NCI-H146 treated with DMSO at 0.1 percent for 48 hours (cell line): ENCODE measurements at regions not wholly inside any gene's neighbourhood (a gene's known extent, or its start where the extent isn't known, plus 50 kb on each side); places are given as distances from the start of the nearest gene placed in this dataset.
A peak's percentile ranks its signal among the peaks of the same experiment; 100 is the strongest.

Source experiments
- DNase-seq: peaks from one replicate; lab custom pipeline; 2025; ENCODE audit not compliant: unreplicated experiment; lab: John Stamatoyannopoulos, UW

DNA sequence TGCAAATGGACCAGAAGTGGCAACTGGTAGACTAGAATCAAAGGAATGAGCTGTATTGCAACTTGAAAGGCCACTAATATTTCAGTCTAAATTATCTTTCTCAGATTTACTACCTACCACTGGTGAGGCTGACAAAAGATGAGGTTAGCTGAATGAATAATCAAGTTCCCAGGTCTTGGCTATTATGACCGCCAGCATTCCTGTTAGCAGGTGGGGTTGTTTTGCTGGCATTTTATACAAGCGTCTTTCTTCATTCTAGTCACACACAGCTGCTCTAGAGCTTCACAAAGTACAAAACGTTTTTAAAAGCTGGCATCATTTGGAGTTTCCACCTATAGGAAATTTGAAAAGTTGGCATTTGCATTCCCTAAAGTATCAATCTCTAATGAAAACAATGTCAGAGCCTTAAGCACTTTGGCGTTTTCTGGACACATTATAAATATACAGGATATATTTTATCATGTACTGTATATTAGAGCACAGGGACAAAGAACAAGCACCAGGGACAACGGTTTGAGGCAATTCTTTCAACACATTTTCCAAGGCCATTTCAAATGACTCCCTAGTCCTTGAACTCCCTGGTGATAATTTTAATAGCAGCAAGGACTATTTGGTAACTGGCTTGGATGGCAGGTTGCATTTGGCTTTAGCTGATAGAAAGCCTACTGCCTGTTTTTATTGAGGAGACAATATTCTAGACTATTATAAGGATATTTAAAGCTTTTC lies 410.2 kb upstream of the CHST9 start:
- no peak for DNase-seq

DNA sequence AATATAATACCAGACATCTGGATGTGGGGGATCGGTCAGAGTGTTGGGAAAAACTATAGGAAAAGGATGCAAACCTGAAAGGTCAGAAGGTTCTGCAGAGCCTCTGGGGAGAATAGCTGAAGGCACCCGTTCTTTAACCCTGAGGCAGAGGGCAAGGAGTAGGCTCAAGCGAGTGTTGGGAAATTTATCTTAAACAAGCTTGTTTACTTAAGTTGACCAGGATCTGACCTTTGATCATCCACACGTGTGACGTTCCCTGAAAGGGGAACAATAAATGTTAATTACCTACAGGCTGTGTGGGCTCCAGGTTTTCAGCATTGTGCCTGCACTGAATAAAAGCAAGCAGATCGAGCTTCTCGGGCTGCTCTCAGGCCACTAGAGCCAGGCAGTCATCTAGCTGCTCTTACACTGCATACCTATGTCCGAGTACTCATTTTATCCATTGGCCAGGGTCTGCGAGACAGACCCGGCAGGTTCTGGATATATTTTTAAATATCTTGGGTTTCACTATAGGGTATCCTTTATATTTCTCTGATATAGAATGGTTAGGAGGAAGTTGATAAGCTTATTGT lies 400.6 kb upstream of the CHST9 start:
- peak; percentile 14 for DNase-seq

DNA sequence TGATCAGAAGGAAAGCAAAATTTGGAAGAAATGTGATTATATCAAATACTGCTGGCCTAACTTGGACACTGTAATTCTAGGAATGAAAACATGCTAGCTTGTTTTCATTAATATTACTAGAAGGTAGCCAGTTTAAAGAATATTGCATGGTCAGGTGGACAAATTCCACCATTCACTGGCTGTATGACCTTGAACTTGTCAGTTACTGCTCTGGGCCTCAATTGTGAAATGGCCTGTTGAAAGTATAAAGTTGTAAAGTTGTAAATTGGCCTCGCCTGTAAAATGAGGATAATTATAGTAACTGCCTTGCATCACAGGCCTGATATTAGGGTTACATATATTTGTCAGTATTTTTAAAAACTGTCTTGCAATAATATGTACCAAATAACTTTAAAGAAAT lies 398.4 kb upstream of the CHST9 start:
- no peak for DNase-seq

DNA sequence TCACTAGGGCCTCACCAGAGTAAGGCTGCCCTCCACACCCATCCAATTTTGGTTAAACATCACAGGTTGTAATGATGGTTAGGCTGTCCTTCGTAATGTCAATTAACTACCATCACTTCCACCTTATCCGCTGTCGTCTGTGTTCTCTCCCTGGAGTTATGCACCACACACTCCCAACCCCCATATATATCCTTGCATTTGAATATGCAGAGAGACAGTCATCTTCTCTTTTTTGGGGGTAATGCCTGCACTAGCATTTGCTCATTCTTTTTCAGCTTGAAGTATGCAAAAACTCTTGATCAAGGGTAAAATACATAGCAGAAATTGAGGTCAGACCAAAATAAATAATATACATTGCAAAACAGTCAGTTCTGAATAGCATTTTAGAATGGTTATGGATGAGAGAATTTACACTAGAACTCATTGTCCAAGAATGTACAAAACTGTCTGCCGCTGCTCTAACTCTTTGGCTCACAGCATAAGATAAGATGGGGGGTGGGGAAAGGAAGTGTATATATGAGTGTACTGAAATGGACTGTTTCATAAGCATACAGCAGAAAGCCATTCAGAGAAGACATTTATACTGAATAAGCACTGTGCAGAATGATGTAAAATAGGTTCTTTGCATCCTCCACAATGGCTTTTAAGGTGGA lies 397.8 kb upstream of the CHST9 start:
- no peak for DNase-seq

DNA sequence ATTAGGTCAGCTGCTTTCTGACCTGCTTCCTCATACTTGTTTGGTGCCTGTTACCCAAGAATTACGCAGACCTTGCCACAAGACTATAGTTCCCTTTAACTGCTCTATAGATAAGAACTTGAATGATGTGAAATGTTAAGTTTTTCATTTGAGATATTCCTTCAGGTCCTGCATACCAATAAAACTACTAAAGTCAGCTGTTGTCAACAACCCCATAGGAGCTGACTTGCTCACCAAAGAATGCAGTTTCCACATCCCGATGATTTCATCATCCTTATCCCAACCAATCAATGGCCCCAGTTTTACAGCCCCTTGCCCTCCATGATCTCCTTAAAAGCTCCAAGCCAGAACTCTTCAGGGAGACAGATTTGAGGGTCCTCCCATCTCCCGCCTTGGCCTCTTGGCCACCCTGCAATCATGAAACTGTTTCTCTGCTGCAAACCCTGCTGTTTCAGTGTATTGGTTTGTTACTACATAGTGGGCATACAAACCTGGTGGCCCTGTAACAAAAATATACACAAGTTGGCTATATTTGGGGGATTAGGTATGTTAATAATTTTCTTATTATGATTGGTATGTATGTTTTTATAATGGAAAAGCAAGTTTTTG lies 396.3 kb upstream of the CHST9 start:
- no peak for DNase-seq

DNA sequence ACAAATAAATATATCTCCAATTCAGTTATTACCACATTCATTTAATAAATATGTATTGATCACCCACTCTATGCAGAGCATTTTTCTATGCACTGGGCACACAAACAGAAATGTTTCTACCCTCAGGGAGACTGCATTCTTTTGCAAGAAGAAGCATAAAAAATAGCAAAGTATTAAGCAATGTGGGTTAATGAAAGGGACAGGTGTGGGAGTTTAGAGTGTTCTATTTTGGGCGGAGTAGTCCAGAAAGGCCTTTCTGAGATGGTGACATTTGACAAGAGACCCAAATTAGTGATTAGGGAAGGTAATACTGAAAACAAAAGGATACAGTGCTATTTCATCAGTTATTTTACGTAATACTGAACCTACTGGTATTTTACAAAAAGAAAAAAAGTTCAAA lies 394.3 kb upstream of the CHST9 start:
- no peak for DNase-seq

DNA sequence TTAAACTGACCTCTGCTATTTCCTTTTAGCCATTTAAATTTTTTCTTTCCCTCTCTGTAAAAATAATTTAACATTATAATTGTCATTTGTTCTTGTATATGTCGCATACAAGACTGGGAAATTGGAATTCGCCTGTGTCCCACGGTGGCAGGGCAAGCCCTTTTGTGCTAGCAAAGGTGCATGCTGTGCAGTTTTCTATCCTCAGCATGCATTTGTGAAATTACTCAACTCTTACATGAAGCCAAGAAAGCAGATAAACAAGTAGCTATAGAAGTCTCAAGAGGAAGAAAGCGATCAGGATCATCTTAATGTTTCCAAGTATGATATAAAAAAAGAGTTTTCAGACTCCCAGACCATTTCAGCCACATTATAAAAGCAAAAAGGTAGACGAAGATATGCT lies 392.6 kb upstream of the CHST9 start:
- no peak for DNase-seq

DNA sequence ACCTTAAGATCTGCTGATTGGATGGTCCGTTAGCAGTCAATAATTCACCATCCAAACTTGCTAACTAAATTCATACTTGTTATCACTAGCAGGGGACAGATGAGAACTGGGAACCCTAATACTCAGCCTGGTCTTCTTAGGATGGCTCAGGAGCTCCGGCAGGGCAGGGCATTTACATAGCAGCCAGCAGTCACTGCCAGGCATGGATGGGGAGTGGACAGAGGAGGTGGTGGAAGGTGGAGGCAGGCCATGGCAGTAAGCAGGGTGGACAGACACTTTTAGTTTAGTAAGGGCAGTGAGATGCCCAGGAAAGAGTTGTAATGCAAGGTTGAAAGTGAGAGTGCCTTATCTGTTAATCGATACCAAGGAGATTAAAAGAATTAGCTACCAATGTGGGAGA lies 392.2 kb upstream of the CHST9 start:
- no peak for DNase-seq

DNA sequence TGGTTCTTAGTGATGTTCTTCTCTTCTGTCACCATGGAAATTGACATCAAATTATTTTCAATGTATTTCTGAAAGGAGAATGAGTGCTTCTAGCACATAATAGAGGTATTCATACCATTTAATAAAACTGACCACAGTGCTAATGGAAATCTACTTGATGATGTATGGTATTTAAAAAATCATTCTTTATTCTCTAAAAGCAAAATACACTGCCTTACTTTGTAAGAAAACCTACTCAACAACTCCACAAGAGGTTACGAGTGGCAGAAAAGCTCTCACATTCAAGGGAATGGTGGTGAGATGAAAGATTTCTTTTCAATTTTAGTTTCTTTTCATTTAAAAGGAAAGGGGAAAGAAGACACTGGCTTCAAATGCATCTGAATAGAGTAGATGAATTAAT lies 382.3 kb upstream of the CHST9 start:
- no peak for DNase-seq

DNA sequence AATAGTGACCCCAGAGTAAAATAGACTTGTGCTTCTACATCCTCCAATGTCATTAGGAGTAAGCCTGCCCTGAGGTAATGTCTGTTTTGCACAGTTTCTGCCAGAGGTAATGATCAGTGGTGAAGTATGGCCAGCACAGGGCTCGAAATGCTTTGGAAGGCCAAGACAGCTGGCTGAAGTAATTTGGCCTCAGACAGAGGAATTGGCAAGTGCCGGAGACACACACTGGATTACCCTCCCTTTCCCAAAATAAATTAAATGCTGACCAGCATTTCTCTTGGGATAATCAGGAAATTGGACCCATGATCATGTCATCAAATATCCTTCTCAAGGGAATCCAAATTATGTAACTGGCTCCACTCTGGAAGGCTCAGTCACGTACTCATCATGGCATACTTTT lies 379.0 kb upstream of the CHST9 start:
- no peak for DNase-seq

DNA sequence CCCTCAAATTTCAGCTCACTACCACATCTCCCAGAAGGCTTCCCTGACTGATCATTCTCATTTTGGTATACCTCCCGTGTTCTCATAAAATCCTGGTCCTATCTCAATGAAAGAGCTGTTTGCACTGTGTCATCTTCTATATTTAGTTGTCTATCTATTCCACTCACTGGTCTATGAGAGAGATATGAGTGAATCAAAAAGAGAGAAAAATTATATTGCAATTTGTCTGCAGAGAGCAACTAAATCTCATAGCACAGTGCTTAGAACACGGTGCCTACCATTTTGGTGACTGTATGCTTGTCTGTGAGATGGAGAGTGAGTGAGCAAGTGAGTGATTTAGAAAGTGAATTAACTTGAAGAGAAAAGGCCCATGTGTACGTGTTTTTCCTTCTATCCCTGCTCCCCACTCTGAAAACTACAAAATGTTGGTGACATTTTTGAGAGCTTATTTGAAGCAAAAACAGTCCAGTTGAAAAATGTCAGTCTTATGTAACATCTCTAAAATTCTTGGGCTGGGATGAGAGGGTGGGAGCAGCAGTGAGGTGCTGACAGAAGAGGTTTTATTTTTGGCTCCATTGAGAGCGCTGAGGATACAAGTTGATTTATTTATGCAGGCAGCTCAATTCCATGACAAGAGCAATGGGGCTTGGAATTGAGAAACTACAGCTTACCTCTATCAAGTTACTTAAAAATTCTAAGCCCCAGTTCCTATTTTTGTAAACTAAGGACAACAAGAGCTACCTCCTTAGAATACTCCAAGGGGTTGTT lies 373.5 kb upstream of the CHST9 start:
- no peak for DNase-seq

DNA sequence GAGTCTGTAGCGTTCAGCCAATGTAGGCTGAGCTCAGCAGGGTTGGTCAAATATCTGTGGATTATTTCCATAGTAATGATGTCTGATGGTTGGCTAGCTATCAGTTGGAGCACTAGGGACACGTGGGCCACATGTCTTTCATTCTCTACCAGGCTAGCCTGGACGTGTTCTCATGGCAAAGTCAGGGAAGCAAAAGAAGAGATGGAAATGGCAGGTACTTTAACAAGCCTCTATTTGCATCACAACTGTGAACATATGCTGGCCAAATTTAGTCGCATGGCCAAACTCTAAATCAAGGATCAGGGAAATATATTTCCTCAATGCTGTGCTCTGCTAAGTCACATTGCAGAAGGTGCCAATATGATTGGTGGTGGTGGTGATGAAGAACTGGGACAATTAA lies 371.6 kb upstream of the CHST9 start:
- no peak for DNase-seq

DNA sequence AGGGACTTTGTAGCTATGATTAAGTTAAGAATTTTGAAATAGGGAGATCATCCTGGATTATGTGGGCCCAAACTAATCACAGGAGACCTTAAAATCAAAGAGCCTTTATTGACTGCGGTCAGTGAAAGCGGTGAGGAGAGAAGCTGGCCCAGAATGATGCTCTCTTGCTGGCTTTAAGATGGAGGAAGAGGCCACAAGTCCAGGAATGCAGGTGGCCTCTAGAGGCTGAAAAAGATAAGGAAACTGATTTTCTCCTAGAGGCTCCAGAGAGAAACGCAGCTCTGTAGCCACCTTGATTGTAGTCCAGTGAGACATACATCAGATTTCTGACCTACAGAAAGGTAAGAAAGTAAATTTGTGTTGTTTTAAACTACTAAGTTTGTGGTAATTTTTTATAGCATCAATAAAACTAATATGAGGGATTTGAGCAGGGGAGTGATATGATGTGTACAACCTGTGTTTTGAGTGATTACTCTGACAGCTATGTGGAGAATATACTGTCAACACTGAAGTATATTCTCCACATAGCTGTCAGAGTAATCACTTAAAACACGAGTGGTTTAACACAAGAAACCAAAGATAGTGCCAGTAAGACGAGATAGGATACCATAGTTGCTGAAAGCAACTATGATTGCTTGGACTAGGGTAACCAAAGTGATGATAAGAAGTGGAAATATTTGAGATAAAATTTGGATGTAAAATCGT lies 364.4 kb upstream of the CHST9 start:
- DNase-seq, result no peak

DNA sequence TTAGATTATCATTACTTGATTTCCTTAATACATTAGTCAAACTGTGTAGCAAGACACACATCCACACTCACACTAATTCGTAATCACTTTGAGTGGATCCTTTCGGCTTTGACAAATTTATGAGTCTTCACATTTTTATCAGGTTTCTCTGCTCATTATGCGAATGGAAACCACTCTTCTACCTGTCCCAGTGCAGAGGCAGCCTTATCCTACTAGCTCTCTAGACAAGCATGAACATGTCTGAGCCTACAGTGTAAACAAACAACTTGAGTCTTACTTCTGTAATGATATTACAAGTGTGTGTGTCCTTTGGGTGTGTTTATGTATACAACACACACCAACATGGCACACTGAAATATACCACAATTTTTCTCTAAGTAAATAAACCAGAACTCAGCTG lies 361.9 kb upstream of the CHST9 start:
- no peak for DNase-seq

DNA sequence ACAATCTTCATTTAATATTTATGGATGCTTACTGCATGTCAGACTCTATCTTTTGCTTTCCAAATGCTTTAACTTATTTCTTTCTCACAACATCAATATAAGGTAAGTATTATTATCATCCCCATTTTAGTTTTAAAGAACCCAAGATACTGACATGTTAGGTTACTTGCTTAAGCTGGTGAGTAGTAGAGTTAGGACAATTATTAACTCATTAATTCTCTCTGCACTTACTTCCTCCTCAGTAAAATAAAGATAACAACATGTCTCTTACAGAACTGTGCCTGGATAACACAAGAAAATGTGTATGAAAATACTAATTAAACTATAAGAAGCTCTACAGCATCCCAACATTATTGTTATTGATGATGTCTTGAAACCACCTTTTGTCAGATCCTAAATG lies 359.1 kb upstream of the CHST9 start:
- DNase-seq, result no peak

DNA sequence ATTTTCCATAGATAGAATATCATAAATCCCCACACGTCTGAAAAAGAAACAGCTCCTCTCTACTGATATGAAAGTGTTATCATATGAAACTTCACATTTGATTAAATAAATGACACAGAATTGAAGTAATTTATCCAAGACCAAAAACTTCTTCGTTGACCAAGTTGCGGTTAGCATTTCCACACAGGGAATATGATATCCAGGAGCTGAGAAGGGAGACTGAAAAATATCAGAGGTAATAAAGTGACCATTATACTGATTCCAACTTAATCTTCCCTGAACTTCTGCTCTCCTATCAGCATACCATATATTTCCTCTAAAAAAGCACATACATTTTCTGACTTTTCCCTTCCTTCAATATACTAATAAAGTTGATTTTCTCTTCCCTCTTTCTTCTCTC lies 356.2 kb upstream of the CHST9 start:
- no peak for DNase-seq

DNA sequence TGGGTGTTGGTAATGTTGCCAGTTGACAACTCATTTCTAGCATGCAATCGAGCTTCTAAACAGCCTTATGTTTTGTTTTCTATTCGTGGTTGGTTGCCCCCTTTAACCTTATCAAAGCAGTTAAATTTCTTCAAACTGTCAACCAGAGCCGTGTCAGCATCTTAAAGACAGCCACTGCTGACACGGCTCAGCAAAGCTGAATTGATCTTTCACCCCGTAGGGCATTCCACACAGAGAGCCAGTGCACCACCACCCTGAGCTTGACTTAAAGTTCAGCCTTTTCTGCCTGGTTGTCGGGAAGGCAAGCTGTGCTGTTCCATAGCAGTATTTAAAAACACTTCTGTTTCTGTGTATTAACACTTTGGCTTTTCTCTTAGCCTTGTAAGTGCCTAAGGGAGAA lies 355.0 kb upstream of the CHST9 start:
- DNase-seq, result no peak

DNA sequence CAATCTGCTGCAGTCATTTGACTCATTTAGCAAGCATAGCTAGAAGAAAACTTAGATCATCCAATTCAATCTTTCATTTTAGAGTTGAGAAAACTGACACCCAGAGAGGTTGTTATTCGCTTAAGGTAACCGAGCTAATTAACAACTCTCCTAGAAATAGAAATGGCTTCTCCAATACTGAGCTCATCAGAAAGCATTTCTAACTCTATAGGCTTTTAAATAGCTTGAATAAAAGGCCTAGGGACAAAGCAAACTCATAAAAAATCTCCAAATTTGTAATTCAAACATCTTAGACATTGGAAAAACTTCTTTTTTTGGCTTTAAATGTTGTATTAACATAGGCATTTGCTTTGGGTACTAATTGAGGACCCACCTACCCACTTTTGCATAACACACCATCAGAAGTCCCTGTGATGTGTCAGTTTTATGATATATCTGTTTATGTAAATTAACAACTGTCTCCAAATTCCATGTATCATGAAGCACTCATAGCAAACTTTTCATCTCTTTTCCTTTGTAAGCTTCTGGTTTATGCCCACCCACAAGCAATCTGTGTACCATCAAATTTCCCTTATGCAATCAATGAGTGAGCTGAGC lies 343.9 kb upstream of the CHST9 start:
- DNase-seq, result no peak

DNA sequence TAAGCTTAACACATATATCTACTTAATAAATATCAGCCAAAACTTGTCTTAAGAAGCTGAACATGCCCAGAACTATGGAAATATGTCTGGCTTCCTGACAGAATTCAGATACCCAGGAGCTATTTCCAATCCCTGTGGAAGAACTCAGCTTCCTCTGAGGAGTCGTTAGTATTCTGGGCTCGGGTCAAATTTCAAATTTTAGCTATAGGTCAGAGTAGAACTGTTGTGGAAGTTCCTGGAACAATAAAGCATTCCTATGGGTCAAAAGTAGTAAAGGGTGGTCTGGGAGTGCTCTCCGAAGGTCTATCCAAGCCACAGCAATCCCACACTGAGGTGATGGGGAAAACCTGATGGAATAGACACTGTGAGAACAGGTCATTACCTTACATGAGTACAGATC lies 342.7 kb upstream of the CHST9 start:
- DNase-seq, result no peak

DNA sequence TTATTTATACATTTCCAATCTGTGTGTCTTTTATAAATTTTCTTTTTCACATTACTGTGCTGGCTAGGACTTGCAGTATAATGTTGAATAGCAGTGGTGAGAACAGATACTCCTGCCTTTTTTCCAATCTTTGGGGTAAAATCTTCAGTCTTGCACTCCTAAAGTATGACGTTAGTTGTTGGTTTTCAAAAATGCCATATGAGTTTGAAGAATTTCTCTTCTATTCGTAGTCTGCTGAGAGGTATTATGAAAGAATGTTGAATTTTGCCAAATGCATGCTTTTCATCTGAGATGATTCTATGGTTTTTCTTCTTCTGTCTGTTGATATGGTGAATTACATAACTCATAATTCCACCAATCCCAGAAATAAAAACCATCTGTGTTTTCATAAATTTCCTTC lies 335.3 kb upstream of the CHST9 start:
- no peak for DNase-seq
